ENCODE measurements at regions not wholly inside any gene's neighbourhood (a gene's known extent, or its start where the extent isn't known, plus 50 kb on each side); places are given as distances from the start of the nearest gene placed in this dataset.

GRCh38 chrX:17919896-17920446 is 58.9 kb upstream of the RAI2 start:
- no peaks in the 10 kb centered on the region for H3K4me1 ChIP-seq (ENCODE audit: control insufficient read depth, insufficient read depth, low read length)
- 85% methylated on average over 4 of the region's 6 CpGs for WGBS (ENCODE audit: insufficient coverage)
- H3K27me3 ChIP-seq (ENCODE audit: control insufficient read depth, insufficient read depth, low read length) = peaks cover 3% of the 10 kb centered on the region
- no peak for DNase-seq (ENCODE audit: low read depth in 4 of 6, low spot score in 6 of 6)
- H3K27ac ChIP-seq (ENCODE audit: low read depth, low read length) = no peak overlapping the region
- H3K36me3 ChIP-seq (ENCODE audit: control insufficient read depth, insufficient read depth, low read length) = no peaks in the 10 kb centered on the region
- no peak overlapping the region for H3K4me3 ChIP-seq (ENCODE audit: low read depth, low read length)
- H3K9me3 ChIP-seq (ENCODE audit: control insufficient read depth, insufficient read depth, low read length) = no peaks in the 10 kb centered on the region

- peaks cover 7% of the 10 kb centered on the region for H3K27me3 ChIP-seq (ENCODE audit: control insufficient read depth, insufficient read depth, low read length)
Measured at GRCh38 chrX:17917945-17918577, 57.0 kb upstream of the RAI2 start.

GRCh38 chrX:17913801-17914200 is 52.7 kb upstream of the RAI2 start:
- Histone ChIP-seq H3K4me3 (ENCODE audit: low read depth, low read length) (no peak overlapping the region), H3K4me1 (ENCODE audit: control insufficient read depth, insufficient read depth, low read length) (no peaks in the 10 kb centered on the region), H3K27ac (ENCODE audit: low read depth, low read length) (no peak overlapping the region), H3K36me3 (ENCODE audit: control insufficient read depth, insufficient read depth, low read length) (no peaks in the 10 kb centered on the region), H3K27me3 (ENCODE audit: control insufficient read depth, insufficient read depth, low read length) (peaks cover 7% of the 10 kb centered on the region), H3K9me3 (ENCODE audit: control insufficient read depth, insufficient read depth, low read length) (no peaks in the 10 kb centered on the region)
- 73% methylated on average over 4 of the region's 6 CpGs for WGBS (ENCODE audit: insufficient coverage)
- peak in 2 of 6 donors; percentile 61 to 87 for DNase-seq (ENCODE audit: low read depth in 4 of 6, low spot score in 6 of 6)

More at GRCh38 chrX:17917945-17918577, 57.0 kb upstream of the RAI2 start:
- WGBS (ENCODE audit: insufficient coverage) = no CpG with 5 or more reads among the region's 4 CpGs
- Histone ChIP-seq H3K36me3 (ENCODE audit: control insufficient read depth, insufficient read depth, low read length) (no peaks in the 10 kb centered on the region), H3K4me1 (ENCODE audit: control insufficient read depth, insufficient read depth, low read length) (no peaks in the 10 kb centered on the region), H3K4me3 (ENCODE audit: low read depth, low read length) (no peak overlapping the region), H3K27ac (ENCODE audit: low read depth, low read length) (no peak overlapping the region), H3K9me3 (ENCODE audit: control insufficient read depth, insufficient read depth, low read length) (no peaks in the 10 kb centered on the region)
- DNase-seq (ENCODE audit: low read depth in 4 of 6, low spot score in 6 of 6) = no peak
